ENCODE measurements at regions not wholly inside any gene's neighbourhood (a gene's known extent, or its start where the extent isn't known, plus 50 kb on each side); places are given as distances from the start of the nearest gene placed in this dataset.

- Histone ChIP-seq H3K27me3 (ENCODE audit: insufficient read depth, low read length) (no peaks in the 10 kb centered on the region), H2BK5ac (ENCODE audit: insufficient read length, low read length) (no peak overlapping the region), H3K23ac (ENCODE audit: insufficient read length, low read depth, low read length) (no peak overlapping the region), H3K23me2 (ENCODE audit: insufficient read length, low read depth, low read length, poor library complexity, severe bottlenecking) (no peaks in the 10 kb centered on the region), H3K18ac (ENCODE audit: insufficient read length, low read depth, low read length) (no peak overlapping the region), H2BK20ac (ENCODE audit: low read depth, low read length, poor library complexity, severe bottlenecking) (no peak overlapping the region), H3K79me2 (ENCODE audit: insufficient read depth, low read length) (no peaks in the 10 kb centered on the region), H3T11ph (ENCODE audit: low read length) (no peak overlapping the region), H3K56ac (ENCODE audit: insufficient read length, low read depth, low read length) (no peak overlapping the region), H2AK5ac (ENCODE audit: insufficient read length, low read length) (no peak overlapping the region), H3K9ac (ENCODE audit: extremely low read depth, insufficient read length, low read length) (no peak overlapping the region), H2BK120ac (ENCODE audit: low read depth, low read length, poor library complexity, severe bottlenecking) (no peak overlapping the region), H3K79me1 (ENCODE audit: insufficient read depth, low read depth, low read length, poor library complexity, severe bottlenecking) (no peaks in the 10 kb centered on the region), H2BK12ac (ENCODE audit: insufficient read length, low read depth, low read length) (no peak overlapping the region), H3K27ac (ENCODE audit: insufficient read length, low read depth, low read length) (no peak overlapping the region), H3K4ac (ENCODE audit: low read depth, low read length) (no peak overlapping the region), H3K9me3 (ENCODE audit: control insufficient read depth, low read depth, low read length) (no peaks in the 10 kb centered on the region), H4K91ac (ENCODE audit: insufficient read length, low read depth, low read length) (no peak overlapping the region), H3K4me2 (ENCODE audit: insufficient read depth, insufficient read length, low read length) (no peak overlapping the region), H3K14ac (ENCODE audit: insufficient read depth, low read length) (no peak overlapping the region), H4K8ac (replicated peaks; ENCODE audit: insufficient read length, low read depth, low read length) (no peak overlapping the region), H2BK15ac (ENCODE audit: low read depth, low read length) (no peak overlapping the region), H2AFZ (ENCODE audit: low read length) (no peak overlapping the region), H4K5ac (ENCODE audit: insufficient read length, low read depth, low read length) (no peak overlapping the region), H3K4me1 (ENCODE audit: insufficient read depth, low read length) (no peaks in the 10 kb centered on the region), H4K20me1 (ENCODE audit: control insufficient read depth, insufficient read depth, insufficient read length) (no peaks in the 10 kb centered on the region)
- DNase-seq, result no peak
- Mint-ChIP-seq H3K36me3 (ENCODE audit: insufficient read depth in 1 of 3, low read depth in 3 of 3) (no peaks in the 10 kb centered on the region), H3K4me3 (no peak overlapping the region), H3K4me1 (peaks cover 10 to 20% of the 10 kb centered on the region in 2 experiments; a peak in 3 of 4 replicates), H3K27me3 (ENCODE audit: low read depth) (peaks cover 2% of the 10 kb centered on the region), H3K9me3 (no peaks in the 10 kb centered on the region), H3K27ac (no peak overlapping the region)
- TF ChIP-seq CTCF (conservative IDR thresholded peaks at IDR 0.05), result no peak
- WGBS (ENCODE audit: extremely low coverage, insufficient read length, low lambda C conversion rate), result no CpG with 5 or more reads among the region's 3 CpGs
Observed at GRCh38 chr17:27976331-27976730, 66.1 kb upstream of the NLK start.

All from H9 (cell line).